ENCODE measurements at regions not wholly inside any gene's neighbourhood (a gene's known extent, or its start where the extent isn't known, plus 50 kb on each side); places are given as distances from the start of the nearest gene placed in this dataset.
A peak's percentile ranks its signal among the peaks of the same experiment; 100 is the strongest.

DNA sequence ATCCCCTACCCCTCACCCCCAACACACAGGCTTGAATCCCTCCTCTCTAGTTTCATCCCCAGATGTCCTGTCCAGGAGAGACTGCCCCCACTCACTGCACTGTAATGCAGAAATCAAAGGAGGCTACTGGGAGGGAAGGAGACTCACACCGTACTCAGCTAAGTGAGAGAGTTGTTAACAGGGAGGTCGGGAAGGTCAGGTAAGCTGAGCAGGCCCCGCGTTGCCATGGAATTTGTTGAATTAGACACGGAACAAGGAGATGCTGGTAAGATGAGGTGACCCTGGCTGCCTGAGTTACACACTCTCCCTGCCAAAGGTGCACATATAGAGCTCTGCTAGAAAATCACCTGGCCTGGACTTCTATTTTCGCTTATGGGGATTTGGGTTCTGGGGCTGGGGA, 197.9 kb downstream of the NXPE2 start:
- no peak for DNase-seq

DNA sequence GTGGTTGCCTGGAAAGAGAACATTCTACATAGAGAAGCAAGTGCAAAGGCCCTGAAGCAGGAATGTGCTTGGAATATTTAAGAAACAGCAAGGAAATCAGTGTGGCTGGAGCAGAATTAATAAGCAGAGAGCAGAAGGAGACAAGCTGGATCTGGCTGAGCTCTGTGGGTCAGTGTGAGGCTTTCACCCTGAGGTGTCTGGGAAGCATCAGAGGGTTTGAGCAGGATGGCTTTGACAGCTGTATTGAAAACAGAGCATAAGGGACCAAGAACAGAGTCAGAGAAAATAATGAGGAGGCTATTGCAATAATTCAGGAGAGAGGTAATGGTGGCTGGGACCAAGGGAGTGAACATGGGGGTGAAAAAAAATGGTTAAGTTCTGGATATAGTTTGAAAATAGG, 199.6 kb downstream of the NXPE2 start:
- DNase-seq, result no peak

DNA sequence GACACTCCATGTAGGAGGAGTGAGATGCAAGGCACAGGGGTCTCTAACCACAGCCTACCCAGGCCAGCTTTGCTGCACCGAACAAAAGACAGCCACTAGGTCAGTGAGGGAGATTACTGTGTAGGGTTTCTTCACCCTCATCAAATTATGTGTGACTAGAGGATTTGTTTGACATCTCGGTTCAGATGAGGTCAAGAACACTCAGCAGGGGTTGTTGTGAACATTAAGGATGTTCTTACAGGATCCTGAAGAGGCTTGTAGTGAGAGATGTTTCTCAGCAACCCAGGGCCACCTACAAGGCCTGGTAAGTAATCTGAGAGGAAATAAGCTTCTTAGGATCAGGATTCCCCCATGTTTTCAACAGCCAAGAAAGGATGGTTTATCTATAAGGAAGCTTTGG, 202.1 kb downstream of the NXPE2 start:
- DNase-seq, result no peak

DNA sequence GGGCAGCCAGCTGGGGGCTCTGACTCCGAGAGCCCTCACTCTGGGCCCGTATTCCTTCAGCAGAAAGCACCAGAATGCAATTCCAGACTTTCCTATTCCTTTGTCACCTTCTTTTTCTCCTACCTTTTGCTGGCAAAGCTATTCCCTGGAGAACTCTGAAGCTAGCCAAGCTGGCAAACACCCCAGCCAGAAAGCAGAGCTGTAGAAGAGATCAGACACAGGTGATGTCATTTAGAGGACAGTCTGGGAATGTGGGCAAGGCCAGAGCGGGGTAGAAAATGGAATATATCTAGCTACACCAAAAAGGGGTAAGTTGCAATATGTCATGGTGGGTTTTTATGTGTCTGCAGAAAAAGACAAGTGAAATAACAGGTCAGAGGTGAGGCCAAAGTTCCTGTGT, 205.1 kb downstream of the NXPE2 start:
- no peak for DNase-seq

- no peak for DNase-seq
Observed at GRCh38 chr11:114886644-114887265, 208.4 kb downstream of the NXPE2 start.

DNA sequence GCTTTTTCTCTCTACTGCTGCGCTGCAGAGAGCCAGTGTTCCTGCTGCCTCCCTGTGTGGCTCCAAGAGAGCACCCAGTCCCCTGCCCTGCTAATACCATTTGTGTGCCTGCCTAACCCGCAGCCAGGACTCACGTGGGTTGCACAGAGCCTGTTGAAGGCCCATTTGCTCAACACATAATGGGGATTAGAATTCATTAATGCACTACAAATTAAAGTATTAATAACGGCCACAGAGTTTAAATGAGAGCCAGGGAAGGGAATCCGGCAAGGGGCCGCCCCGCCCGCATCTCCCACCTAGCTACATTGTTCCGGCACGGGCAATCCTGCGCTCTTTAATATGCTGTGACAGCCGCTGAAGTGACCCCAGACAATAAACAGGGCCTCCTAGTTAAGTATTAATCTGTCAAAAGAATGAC, 211.3 kb downstream of the NXPE2 start:
- DNase-seq, result no peak

GRCh38 chr11:114890038-114890437, 211.7 kb downstream of the NXPE2 start:
- no peak for DNase-seq

DNA sequence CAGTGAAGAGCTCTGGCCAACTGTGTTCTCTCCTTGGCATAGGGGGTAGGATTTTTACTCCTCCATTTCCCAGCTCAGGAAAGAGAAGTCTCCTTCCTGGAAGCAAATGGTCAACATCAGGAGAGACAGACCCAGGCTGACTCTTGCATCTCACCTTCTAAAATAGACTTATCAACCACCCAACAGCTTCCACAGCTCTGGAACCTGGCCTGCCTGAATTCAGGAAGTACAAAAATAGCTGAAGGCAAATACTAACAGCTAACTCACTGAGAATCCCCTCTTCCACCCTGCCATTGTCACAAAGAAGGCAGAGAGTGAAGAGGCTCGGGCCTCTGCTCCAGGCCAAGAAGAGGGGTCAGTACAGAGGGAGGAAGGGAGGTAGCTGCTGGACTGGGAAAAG, 213.6 kb downstream of the NXPE2 start:
- DNase-seq, result no peak

GRCh38 chr11:114892381-114893197, 214.3 kb downstream of the NXPE2 start:
- no peak for DNase-seq

GRCh38 chr11:114893329-114893728, 215.0 kb downstream of the NXPE2 start:
- no peak for DNase-seq

GRCh38 chr11:114896594-114896993, 218.3 kb downstream of the NXPE2 start:
- no peak for DNase-seq

GRCh38 chr11:114909866-114910265, 231.5 kb downstream of the NXPE2 start:
- no peak for DNase-seq

GRCh38 chr11:114912826-114913225, 234.5 kb downstream of the NXPE2 start:
- DNase-seq, result no peak

- DNase-seq, result no peak
Observed at GRCh38 chr11:114914231-114915005, 236.1 kb downstream of the NXPE2 start.

DNA sequence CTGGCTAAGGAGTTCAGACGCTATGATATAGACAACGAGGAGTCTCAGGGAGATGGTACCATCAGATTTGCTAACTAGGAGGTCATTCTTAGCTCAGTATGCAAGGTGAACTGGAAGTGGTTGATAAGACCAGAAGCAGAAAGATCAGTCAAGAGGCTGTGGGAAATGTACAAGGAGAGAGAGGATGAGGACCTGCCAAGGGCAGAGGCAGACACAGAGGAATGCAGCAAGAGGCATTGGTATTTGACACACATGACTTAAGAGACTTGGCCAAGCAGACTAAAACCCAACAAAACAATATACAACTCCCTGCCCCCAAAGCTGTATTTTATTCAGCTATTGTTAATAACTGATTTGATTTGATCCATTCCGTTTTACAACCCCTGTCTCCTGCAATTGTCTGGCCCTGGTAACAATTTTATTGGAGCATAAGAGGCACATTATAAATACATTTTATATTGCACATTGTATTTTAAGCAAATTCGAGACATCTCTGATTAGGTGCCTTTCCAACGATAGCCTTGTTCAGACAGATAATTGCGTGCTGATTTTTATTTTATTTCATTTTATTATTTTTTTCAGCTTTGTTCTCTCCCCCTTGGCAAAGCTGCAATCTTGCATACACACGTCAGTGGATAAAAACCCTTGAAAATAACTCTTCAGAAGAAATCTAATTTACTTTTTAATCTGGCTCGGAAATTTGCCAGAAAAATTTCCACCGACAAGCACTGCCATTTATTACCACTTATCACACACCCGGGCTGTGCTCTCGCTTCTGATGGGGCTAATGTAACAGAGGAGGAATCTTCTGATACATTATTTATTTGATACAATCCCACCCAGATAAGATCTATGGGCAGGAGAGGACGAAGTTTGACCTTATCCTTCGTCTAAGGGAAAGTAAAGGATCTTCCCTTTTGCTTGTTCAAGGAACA, 237.8 kb downstream of the NXPE2 start:
- no peak for DNase-seq

DNA sequence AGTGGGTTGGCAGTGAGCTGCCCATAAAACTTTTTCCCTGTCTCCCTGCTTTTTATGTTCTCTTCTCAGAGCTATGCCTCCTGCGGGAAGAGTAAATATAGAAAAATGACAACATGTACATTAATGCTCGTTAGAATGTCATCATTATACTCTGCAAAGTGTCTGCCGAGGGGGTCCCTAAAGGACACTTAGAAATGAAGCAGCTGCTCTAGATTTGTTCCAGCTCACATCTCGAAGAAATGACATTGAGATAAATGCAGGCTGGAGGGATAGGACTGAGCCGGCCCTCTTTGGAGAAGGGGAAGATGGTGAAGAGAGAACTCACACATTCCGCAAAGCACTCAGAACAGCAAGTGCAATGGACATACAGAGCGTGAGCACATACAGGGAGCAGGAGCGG, 240.0 kb downstream of the NXPE2 start:
- no peak for DNase-seq

DNA sequence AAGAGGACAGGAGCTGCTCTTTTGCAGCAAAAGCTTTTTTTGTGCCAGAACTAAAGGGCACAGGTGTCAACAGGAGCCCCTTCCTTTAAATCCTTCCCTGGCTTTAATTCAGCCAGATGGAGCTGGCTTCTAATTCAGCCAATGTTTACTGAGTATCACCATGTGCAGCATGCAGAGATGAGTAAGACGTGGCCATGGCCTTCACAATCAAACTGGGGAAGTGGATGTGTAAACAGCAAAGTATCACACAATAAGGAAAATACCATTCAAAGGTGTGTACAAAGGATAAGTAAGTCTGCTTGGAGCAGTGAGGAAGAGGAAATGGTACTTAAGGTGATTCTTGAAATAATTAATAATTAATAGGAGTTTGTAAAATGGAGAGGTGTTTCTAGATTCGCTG, 243.4 kb downstream of the NXPE2 start:
- no peak for DNase-seq

- no peak for DNase-seq
Observed at GRCh38 chr11:114924042-114924441, 245.7 kb downstream of the NXPE2 start.

GRCh38 chr11:114925591-114925990, 247.3 kb downstream of the NXPE2 start:
- no peak for DNase-seq

DNA sequence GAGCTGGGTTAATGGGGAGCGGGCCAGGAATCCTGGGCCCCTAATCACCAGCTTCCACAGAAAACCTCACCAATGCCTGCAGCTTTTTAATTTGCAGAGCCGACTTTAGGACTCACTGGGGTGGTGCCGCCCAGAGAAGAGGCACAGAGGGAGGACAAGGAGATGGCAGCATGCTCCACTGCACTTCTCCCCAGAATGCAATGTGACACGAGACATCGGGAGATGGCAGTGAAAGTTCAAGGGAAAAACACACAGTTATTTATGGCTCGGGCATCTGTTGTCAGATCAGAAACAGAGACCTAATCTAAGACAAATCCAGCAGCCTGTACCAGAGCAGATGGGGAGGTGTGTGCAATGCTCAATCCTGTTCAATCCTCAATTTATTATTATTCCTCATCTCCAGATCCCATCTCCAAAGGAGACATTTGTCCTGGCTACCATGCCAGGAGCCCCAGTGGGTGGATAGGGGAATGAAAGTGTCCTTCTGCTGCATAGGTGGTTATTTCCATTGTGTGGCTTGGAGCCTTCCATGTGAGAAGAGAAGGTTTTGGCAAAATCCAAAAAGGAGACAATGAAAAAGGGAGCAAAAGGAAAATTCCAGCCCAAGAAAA, 250.0 kb downstream of the NXPE2 start:
- DNase-seq, result peak; percentile 6

DNA sequence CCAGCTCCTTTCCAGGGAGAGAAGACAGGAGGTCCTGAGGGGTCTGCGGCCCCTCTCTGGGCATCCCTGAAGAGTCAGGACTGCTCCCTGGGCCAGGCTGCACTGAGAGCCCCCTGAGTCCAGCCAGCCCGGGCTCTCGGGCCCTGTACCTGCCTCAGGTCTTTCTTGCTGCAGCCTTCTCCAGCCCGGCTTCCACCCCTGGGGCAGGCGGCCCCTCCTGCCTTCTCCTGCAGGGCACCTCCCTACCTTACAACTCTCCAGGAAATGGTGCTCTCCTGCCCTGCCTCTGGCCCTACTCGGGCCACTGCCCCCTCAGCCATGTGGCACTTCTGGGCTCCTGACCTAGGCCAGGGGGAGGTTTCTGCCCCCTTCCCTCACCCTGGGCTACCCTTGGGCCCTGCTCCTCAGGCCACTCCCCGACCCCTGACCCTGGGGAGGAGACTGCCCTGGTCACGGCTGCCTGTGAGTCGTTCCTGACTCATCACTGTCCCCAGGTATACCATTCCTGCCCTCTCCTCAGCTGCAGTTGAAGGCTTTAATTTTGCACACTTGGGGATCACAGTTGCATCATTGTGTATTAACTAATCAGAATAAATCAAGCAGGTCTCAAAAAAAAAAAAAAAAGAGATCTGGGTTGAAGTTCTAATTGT, 251.1 kb downstream of the NXPE2 start:
- DNase-seq, result no peak
